Trophoblast cell (in vitro differentiated cells and primary cell): ENCODE measurements at regions not wholly inside any gene's neighbourhood (a gene's known extent, or its start where the extent isn't known, plus 50 kb on each side); places are given as distances from the start of the nearest gene placed in this dataset.

Source experiments
- DNase-seq, 2 donors: peaks; one replicate each; pipeline ENCODE4 v3.0.0-alpha.2; 2016
- H2AFZ ChIP-seq: 2 replicates; pipeline ENCODE4 v1.6.1; 2013; ENCODE audit warnings: low read length, moderate library complexity, mild to moderate bottlenecking; ENCODE audit not compliant: insufficient read depth, poor library complexity
- H2AK5ac ChIP-seq: 2 replicates; pipeline ENCODE4 v1.6.1; 2013; ENCODE audit warnings: mild to moderate bottlenecking, low read length
- H2BK120ac ChIP-seq: 2 replicates; pipeline ENCODE4 v1.6.1; 2013; ENCODE audit warnings: low read length, mild to moderate bottlenecking, moderate library complexity; ENCODE audit not compliant: insufficient read depth, poor library complexity
- H2BK12ac ChIP-seq: 2 replicates; pipeline ENCODE4 v1.6.1; 2013; ENCODE audit warnings: mild to moderate bottlenecking, low read length, moderate library complexity
- H2BK5ac ChIP-seq: 2 replicates; pipeline ENCODE4 v1.6.1; 2013; ENCODE audit warnings: low read length, low read depth, moderate library complexity, mild to moderate bottlenecking; ENCODE audit not compliant: poor library complexity
- H3K14ac ChIP-seq: 2 replicates; pipeline ENCODE4 v1.6.1; 2013; ENCODE audit warnings: mild to moderate bottlenecking, low read length
- H3K18ac ChIP-seq: 2 replicates; pipeline ENCODE4 v1.6.1; 2013; ENCODE audit warnings: mild to moderate bottlenecking, low read length
- H3K23ac ChIP-seq: 2 replicates; pipeline ENCODE4 v1.6.1; 2013; ENCODE audit warnings: low read length
- H3K27ac ChIP-seq: 2 replicates; pipeline ENCODE4 v1.5.1; 2013; ENCODE audit warnings: low read depth, mild to moderate bottlenecking, inconsistent platforms, low read length, moderate library complexity
- H3K27me3 ChIP-seq: 2 replicates; pipeline ENCODE4 v1.6.1; 2013; ENCODE audit warnings: inconsistent platforms, mild to moderate bottlenecking, low read length, moderate library complexity; ENCODE audit not compliant: insufficient read depth
- H3K36me3 ChIP-seq, 2 experiments: 1 replicate in 1 of 2; 2 replicates in 1 of 2; pipeline ENCODE4 v1.6.1; 2013; ENCODE audit warnings: low read length in 2 of 2, mild to moderate bottlenecking in 2 of 2, moderate library complexity in 1 of 2; ENCODE audit not compliant: insufficient read depth in 2 of 2, control insufficient read depth in 1 of 2
- H3K4ac ChIP-seq: 2 replicates; pipeline ENCODE4 v1.6.1; 2013; ENCODE audit warnings: low read depth, mild to moderate bottlenecking, low read length, moderate library complexity
- H3K4me1 ChIP-seq, 2 experiments: 1 replicate in 1 of 2; 2 replicates in 1 of 2; pipeline ENCODE4 v1.6.1; 2013; ENCODE audit warnings: low read length in 2 of 2, mild to moderate bottlenecking in 2 of 2, moderate library complexity in 1 of 2; ENCODE audit not compliant: insufficient read depth in 2 of 2, control insufficient read depth in 1 of 2
- H3K4me2 ChIP-seq: 2 replicates; pipeline ENCODE4 v1.6.1; 2013; ENCODE audit warnings: inconsistent platforms, mild to moderate bottlenecking, low read length, moderate library complexity
- H3K4me3 ChIP-seq: 2 replicates; pipeline ENCODE4 v1.5.1; 2013; ENCODE audit warnings: mild to moderate bottlenecking, low read depth, low read length, inconsistent platforms
- H3K79me1 ChIP-seq: one replicate; pipeline ENCODE4 v1.6.1; 2013; ENCODE audit warnings: low read length
- H3K79me2 ChIP-seq: 2 replicates; pipeline ENCODE4 v1.6.1; 2013; ENCODE audit warnings: low read length, mild to moderate bottlenecking; ENCODE audit not compliant: control insufficient read depth, insufficient read depth, poor library complexity
- H3K9ac ChIP-seq: 2 replicates; pipeline ENCODE4 v1.6.1; 2013; ENCODE audit warnings: mild to moderate bottlenecking, low read length
- H3K9me3 ChIP-seq: 2 replicates; pipeline ENCODE4 v1.6.1; 2013; ENCODE audit warnings: low read depth, mild to moderate bottlenecking, control low read depth, inconsistent platforms, low read length; ENCODE audit not compliant: insufficient read depth
- H4K12ac ChIP-seq: 2 replicates; pipeline ENCODE4 v1.6.1; 2013; ENCODE audit warnings: low read depth, mild to moderate bottlenecking, low read length, moderate library complexity
- H4K8ac ChIP-seq: 2 replicates; pipeline ENCODE4 v1.6.1; 2013; ENCODE audit warnings: low read depth, mild to moderate bottlenecking, low read length, moderate library complexity
- H4K91ac ChIP-seq: one replicate; pipeline ENCODE4 v1.6.1; 2013; ENCODE audit warnings: low read depth, mild to moderate bottlenecking, low read length, moderate library complexity
- WGBS: extraction: QIAGEN DNeasy Blood & Tissue Kit; methylation state at CpG from one replicate; pipeline ENCODE4 v1.1.7; 2013; ENCODE audit warnings: missing lambda C conversion rate; ENCODE audit not compliant: insufficient read length, insufficient coverage; ENCODE audit errors: extremely low coverage; 5-methylcytosine and 5-hydroxymethylcytosine counted together

- no peak overlapping the region for H3K27ac ChIP-seq
- no peak overlapping the region for H3K4me2 ChIP-seq
- no peak for DNase-seq
- no peak overlapping the region for H3K14ac ChIP-seq
- H2AFZ ChIP-seq, result no peak overlapping the region
- H4K8ac ChIP-seq, result no peak overlapping the region
- H3K79me2 ChIP-seq, result no peaks in the 10 kb centered on the region
- H2BK120ac ChIP-seq, result no peak overlapping the region
- no CpG with 5 or more reads among the region's 2 CpGs for WGBS
- no peak overlapping the region for H4K12ac ChIP-seq
- no peak overlapping the region for H3K4me3 ChIP-seq
- H3K23ac ChIP-seq, result no peak overlapping the region
- H2BK5ac ChIP-seq, result no peak overlapping the region
- no peaks in the 10 kb centered on the region for H3K79me1 ChIP-seq
- H3K36me3 ChIP-seq, result no peaks in the 10 kb centered on the region
- H3K4ac ChIP-seq, result no peak overlapping the region
- H3K27me3 ChIP-seq, result no peaks in the 10 kb centered on the region
- H3K9ac ChIP-seq, result no peak overlapping the region
- no peaks in the 10 kb centered on the region for H3K4me1 ChIP-seq
- H4K91ac ChIP-seq, result no peak overlapping the region
- H2BK12ac ChIP-seq, result no peak overlapping the region
- H3K18ac ChIP-seq, result no peak overlapping the region
- no peaks in the 10 kb centered on the region for H3K9me3 ChIP-seq
- H2AK5ac ChIP-seq, result no peak overlapping the region
Observed at GRCh38 chr12:107510211-107510610, 175.4 kb upstream of the PWP1 start.

DNA sequence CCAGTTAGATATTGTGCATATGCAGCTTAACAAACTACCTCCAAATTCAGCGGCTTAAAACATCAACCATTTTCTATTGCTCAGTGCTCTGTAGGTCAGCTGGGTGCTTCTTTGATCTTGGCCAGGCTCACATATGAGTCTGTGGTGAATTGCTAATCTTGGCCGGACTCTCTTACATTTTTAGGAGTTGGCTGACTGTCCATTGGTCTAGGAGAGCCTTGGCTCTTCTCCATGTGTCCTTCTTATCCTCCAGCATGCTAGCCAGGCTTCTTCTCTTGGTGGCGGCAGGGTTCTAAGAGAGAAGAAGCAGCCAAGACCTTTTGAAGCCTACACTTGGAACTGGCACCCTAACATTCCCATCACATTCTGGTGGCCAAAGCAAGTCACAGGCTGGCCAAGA, 174.3 kb upstream of the PWP1 start:
- Histone ChIP-seq H3K4me1 (no peaks in the 10 kb centered on the region), H3K36me3 (no peaks in the 10 kb centered on the region), H3K79me1 (no peaks in the 10 kb centered on the region), H4K12ac (no peak overlapping the region), H3K9ac (no peak overlapping the region), H3K23ac (no peak overlapping the region), H2BK5ac (no peak overlapping the region), H4K8ac (no peak overlapping the region), H3K9me3 (no peaks in the 10 kb centered on the region), H4K91ac (no peak overlapping the region), H2AK5ac (no peak overlapping the region), H3K14ac (no peak overlapping the region), H2BK120ac (no peak overlapping the region), H3K27ac (no peak overlapping the region), H3K4me3 (no peak overlapping the region), H2AFZ (no peak overlapping the region), H2BK12ac (no peak overlapping the region), H3K4me2 (no peak overlapping the region), H3K27me3 (no peaks in the 10 kb centered on the region), H3K18ac (no peak overlapping the region), H3K79me2 (no peaks in the 10 kb centered on the region), H3K4ac (no peak overlapping the region)
- whole genome bisulfite sequencing, result no CpG with 5 or more reads among the region's 3 CpGs
- no peak for DNase-seq

- DNase-seq, result no peak
- Histone ChIP-seq H2AK5ac (no peak overlapping the region), H3K9ac (no peak overlapping the region), H2BK120ac (no peak overlapping the region), H3K4me1 (no peaks in the 10 kb centered on the region), H2BK12ac (no peak overlapping the region), H3K79me2 (no peaks in the 10 kb centered on the region), H3K18ac (no peak overlapping the region), H2BK5ac (no peak overlapping the region), H3K4me2 (no peak overlapping the region), H3K79me1 (no peaks in the 10 kb centered on the region), H2AFZ (no peak overlapping the region), H3K9me3 (no peaks in the 10 kb centered on the region), H3K27me3 (no peaks in the 10 kb centered on the region), H3K27ac (no peak overlapping the region), H3K14ac (no peak overlapping the region), H3K4ac (no peak overlapping the region), H4K12ac (no peak overlapping the region), H3K23ac (no peak overlapping the region), H3K4me3 (no peak overlapping the region), H4K8ac (no peak overlapping the region), H3K36me3 (no peaks in the 10 kb centered on the region), H4K91ac (no peak overlapping the region)
- WGBS, result no CpG with 5 or more reads among the region's 3 CpGs
Observed at GRCh38 chr12:107512391-107512790, 173.2 kb upstream of the PWP1 start.

DNA sequence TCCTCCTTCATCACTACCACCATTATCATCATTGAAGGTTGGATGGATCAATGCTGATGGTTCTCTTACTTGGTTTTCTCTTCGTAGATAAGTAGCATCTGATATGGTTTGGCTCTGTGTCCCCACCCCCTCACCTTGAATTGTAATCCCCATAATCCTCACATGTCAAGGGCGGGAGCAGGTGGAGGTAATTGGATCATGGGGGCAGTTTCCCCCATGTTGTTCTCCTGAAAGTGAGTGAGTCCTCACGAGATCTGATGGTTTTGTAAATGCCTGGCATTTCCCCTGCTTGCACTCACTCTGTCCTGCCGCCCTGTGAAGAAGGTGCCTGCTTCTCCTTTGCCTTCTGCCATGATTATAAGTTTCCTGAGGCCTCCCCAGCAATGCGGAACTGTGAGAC, 172.4 kb upstream of the PWP1 start:
- Histone ChIP-seq H4K8ac (no peak overlapping the region), H3K79me1 (no peaks in the 10 kb centered on the region), H2AK5ac (no peak overlapping the region), H4K12ac (no peak overlapping the region), H2BK12ac (no peak overlapping the region), H2BK5ac (no peak overlapping the region), H3K9ac (no peak overlapping the region), H3K27me3 (no peaks in the 10 kb centered on the region), H3K4ac (no peak overlapping the region), H3K18ac (no peak overlapping the region), H2AFZ (no peak overlapping the region), H3K36me3 (no peaks in the 10 kb centered on the region), H3K4me2 (no peak overlapping the region), H3K14ac (no peak overlapping the region), H2BK120ac (no peak overlapping the region), H3K9me3 (no peaks in the 10 kb centered on the region), H3K23ac (no peak overlapping the region), H3K4me1 (no peaks in the 10 kb centered on the region), H3K4me3 (no peak overlapping the region), H3K27ac (no peak overlapping the region), H4K91ac (no peak overlapping the region), H3K79me2 (no peaks in the 10 kb centered on the region)
- no CpG with 5 or more reads among the region's 5 CpGs for WGBS
- no peak for DNase-seq
